Tongue (tissue), 1 donor: ENCODE measurements at regions not wholly inside any gene's neighbourhood (a gene's known extent, or its start where the extent isn't known, plus 50 kb on each side); places are given as distances from the start of the nearest gene placed in this dataset.
"Not testable (repeated sequence)": the region's sequence is repeated elsewhere in the genome, so short reads cannot be mapped to it uniquely, and the experiment has no call there.

ENCODE experiments used
- DNase-seq: peaks from one replicate; pipeline ENCODE4 v3.0.0-alpha.2; 2015

- DNase-seq = peak; percentile 1
Measured at GRCh38 chr2:16816522-16816921, 150.9 kb upstream of the CYRIA start.

GRCh38 chr2:16816016-16816415 lies 150.4 kb upstream of the CYRIA start:
- no peak for DNase-seq

- DNase-seq = no peak
Measured at GRCh38 chr2:16813593-16813992, 148.0 kb upstream of the CYRIA start.

GRCh38 chr2:16798472-16798871 lies 132.8 kb upstream of the CYRIA start:
- DNase-seq = no peak

- DNase-seq = no peak
Measured at GRCh38 chr2:16791496-16791895, 125.9 kb upstream of the CYRIA start.

- DNase-seq = no peak
Measured at GRCh38 chr2:16785149-16785548, 119.5 kb upstream of the CYRIA start.

- DNase-seq = no peak
Measured at GRCh38 chr2:16784652-16785051, 119.0 kb upstream of the CYRIA start.

- DNase-seq = no peak
Measured at GRCh38 chr2:16777123-16777870, 111.7 kb upstream of the CYRIA start.

GRCh38 chr2:16775899-16776231 lies 110.2 kb upstream of the CYRIA start:
- no peak for DNase-seq

- peak; percentile 16 for DNase-seq
Measured at GRCh38 chr2:16774980-16775898, 109.6 kb upstream of the CYRIA start.

- no peak for DNase-seq
Measured at GRCh38 chr2:16774091-16774490, 108.5 kb upstream of the CYRIA start.

GRCh38 chr2:16773080-16773713 lies 107.6 kb upstream of the CYRIA start:
- DNase-seq = peak; percentile 74

GRCh38 chr2:16767789-16768476 lies 102.3 kb upstream of the CYRIA start:
- DNase-seq = no peak

GRCh38 chr2:16765356-16765755 lies 99.7 kb upstream of the CYRIA start:
- DNase-seq = no peak

- DNase-seq = no peak
Measured at GRCh38 chr2:16764487-16764886, 98.9 kb upstream of the CYRIA start.

- no peak for DNase-seq
Measured at GRCh38 chr2:16763493-16763899, 97.9 kb upstream of the CYRIA start.

GRCh38 chr2:16763056-16763455 lies 97.4 kb upstream of the CYRIA start:
- DNase-seq = no peak

- no peak for DNase-seq
Measured at GRCh38 chr2:16760426-16760825, 94.8 kb upstream of the CYRIA start.

- DNase-seq = peak; percentile 89
Measured at GRCh38 chr2:16756831-16757644, 91.4 kb upstream of the CYRIA start.

- peak; percentile 40 for DNase-seq
Measured at GRCh38 chr2:16755442-16755841, 89.8 kb upstream of the CYRIA start.

- DNase-seq = not testable (repeated sequence)
Measured at GRCh38 chr2:16753025-16753424, 87.4 kb upstream of the CYRIA start.

- DNase-seq = not testable (repeated sequence)
Measured at GRCh38 chr2:16750925-16751214, 85.2 kb upstream of the CYRIA start.
